ENCODE measurements at regions not wholly inside any gene's neighbourhood (a gene's known extent, or its start where the extent isn't known, plus 50 kb on each side); places are given as distances from the start of the nearest gene placed in this dataset.

- TF ChIP-seq POLR2A (IDR thresholded peaks at IDR 0.05) (no peak), CTCF (IDR thresholded peaks at IDR 0.05) (no peak)
Measured at GRCh38 chr15:100784493-100785180, 95.0 kb upstream of the ALDH1A3 start.

Measured in thyroid gland (tissue), 4 donors.